Effector memory CD8-positive, alpha-beta T cell (primary cell): ENCODE measurements at regions not wholly inside any gene's neighbourhood (a gene's known extent, or its start where the extent isn't known, plus 50 kb on each side); places are given as distances from the start of the nearest gene placed in this dataset.

Experiments
- ATAC-seq: fragments of 150-1000 bp; cut with Tn5 transposase; replicated peaks from 2 replicates; pipeline ENCODE4 v1.10.0; 2021; ENCODE audit warnings: mild to moderate bottlenecking, moderate library complexity
- DNase-seq, 3 experiments: peaks; one replicate each; pipeline ENCODE4 v3.0.0; 2021
- H3K27ac Mint-ChIP-seq, 2 donors: one replicate each; pipeline ENCODE4 v1.8.0; 2022; ENCODE audit warnings: mild to moderate bottlenecking in 2 of 2, mixed read lengths in 2 of 2, moderate library complexity in 2 of 2
- H3K27me3 Mint-ChIP-seq, 2 donors: one replicate each; pipeline ENCODE4 v1.8.0; 2022; ENCODE audit warnings: mixed read lengths in 2 of 2
- H3K36me3 Mint-ChIP-seq: one replicate; pipeline ENCODE4 v1.8.0; 2022; ENCODE audit warnings: mild to moderate bottlenecking, moderate library complexity, mixed read lengths; ENCODE audit not compliant: insufficient read depth
- H3K4me1 Mint-ChIP-seq, 2 donors: one replicate each; pipeline ENCODE4 v1.8.0; 2022; ENCODE audit warnings: low read depth in 2 of 2, mixed read lengths in 2 of 2
- H3K4me3 Mint-ChIP-seq, 2 donors: one replicate each; pipeline ENCODE4 v1.8.0; 2022; ENCODE audit warnings: mild to moderate bottlenecking in 2 of 2, mixed read lengths in 2 of 2, moderate library complexity in 2 of 2
- H3K9me3 Mint-ChIP-seq, 2 donors: one replicate each; pipeline ENCODE4 v1.8.0; 2022; ENCODE audit warnings: mixed read lengths in 2 of 2

- H3K27ac Mint-ChIP-seq: no peak overlapping the region
- no peaks in the 10 kb centered on the region for H3K4me1 Mint-ChIP-seq
- no peaks in the 10 kb centered on the region for H3K36me3 Mint-ChIP-seq
- H3K27me3 Mint-ChIP-seq: no peaks in the 10 kb centered on the region
- no peak for DNase-seq
- no peak for ATAC-seq
- H3K9me3 Mint-ChIP-seq: peaks cover 5 to 12% of the 10 kb centered on the region in 2 donors
- H3K4me3 Mint-ChIP-seq: no peak overlapping the region
Measured at GRCh38 chr2:5854797-5855196, 162.6 kb downstream of the SOX11 start.

GRCh38 chr2:5867056-5867455, 174.9 kb downstream of the SOX11 start:
- H3K36me3 Mint-ChIP-seq: no peaks in the 10 kb centered on the region
- no peak overlapping the region for H3K27ac Mint-ChIP-seq
- H3K27me3 Mint-ChIP-seq: no peaks in the 10 kb centered on the region
- no peak for ATAC-seq
- H3K9me3 Mint-ChIP-seq: peaks cover 10 to 13% of the 10 kb centered on the region in 2 donors
- H3K4me3 Mint-ChIP-seq: no peak overlapping the region
- DNase-seq: no peak
- no peaks in the 10 kb centered on the region for H3K4me1 Mint-ChIP-seq

DNA sequence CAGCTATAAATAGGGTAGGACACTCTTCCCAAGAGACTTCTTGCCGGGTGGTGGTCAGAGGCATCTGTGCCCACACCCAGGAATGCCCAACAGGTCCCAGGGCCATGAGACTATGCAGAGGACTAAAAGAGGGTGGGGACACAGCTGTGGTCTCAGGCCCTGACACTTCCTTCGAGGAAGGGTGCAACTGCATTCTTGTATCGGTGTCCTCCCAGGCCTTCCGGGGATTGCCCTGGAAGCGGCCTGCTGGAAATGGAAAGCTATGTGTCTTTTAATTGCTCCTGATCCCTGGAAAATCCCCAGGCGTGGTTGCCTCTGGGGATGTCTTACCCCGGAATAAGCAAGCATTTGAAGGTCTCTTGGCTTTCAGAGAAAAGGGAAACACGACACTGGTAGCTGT, 176.7 kb downstream of the SOX11 start:
- Mint-ChIP-seq H3K27me3 (no peaks in the 10 kb centered on the region), H3K9me3 (peaks cover 13% of the 10 kb centered on the region in 2 donors), H3K36me3 (no peaks in the 10 kb centered on the region), H3K27ac (no peak overlapping the region), H3K4me1 (no peaks in the 10 kb centered on the region), H3K4me3 (no peak overlapping the region)
- DNase-seq (no peak), ATAC-seq (no peak)

DNA sequence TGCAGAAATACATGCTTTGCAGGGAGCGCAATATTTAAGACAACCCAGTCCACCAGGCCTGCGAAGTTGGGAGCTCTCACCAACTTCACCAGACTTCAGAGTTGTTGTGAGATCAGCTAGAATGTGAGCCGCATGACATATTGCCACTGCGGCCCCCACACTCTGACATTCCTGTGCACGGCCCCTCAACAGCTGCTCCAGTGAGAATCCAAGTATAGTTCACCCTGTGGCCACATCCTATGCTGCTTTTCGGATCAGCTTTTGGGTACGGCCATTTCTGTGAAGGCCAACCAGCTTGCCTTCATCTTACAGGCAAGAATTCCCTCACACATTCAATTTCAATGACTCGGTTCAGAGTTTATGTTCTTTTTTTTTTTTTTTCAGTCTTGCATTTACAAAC, 177.8 kb downstream of the SOX11 start:
- H3K27ac Mint-ChIP-seq: no peak overlapping the region
- no peaks in the 10 kb centered on the region for H3K4me1 Mint-ChIP-seq

GRCh38 chr2:5877360-5877759, 185.2 kb downstream of the SOX11 start:
- H3K4me3 Mint-ChIP-seq: no peak overlapping the region
- H3K4me1 Mint-ChIP-seq: no peaks in the 10 kb centered on the region
- ATAC-seq (no peak), DNase-seq (no peak)
- H3K36me3 Mint-ChIP-seq: no peaks in the 10 kb centered on the region
- H3K27me3 Mint-ChIP-seq: no peaks in the 10 kb centered on the region
- H3K27ac Mint-ChIP-seq: no peak overlapping the region
- H3K9me3 Mint-ChIP-seq: peaks cover 10 to 21% of the 10 kb centered on the region in 2 donors

More for the DNA sequence above, 177.8 kb downstream of the SOX11 start:
- no peak for ATAC-seq
- DNase-seq: no peak
- Mint-ChIP-seq H3K9me3 (peaks cover 7 to 9% of the 10 kb centered on the region in 2 donors), H3K36me3 (no peaks in the 10 kb centered on the region), H3K27me3 (no peaks in the 10 kb centered on the region), H3K4me3 (no peak overlapping the region)

DNA sequence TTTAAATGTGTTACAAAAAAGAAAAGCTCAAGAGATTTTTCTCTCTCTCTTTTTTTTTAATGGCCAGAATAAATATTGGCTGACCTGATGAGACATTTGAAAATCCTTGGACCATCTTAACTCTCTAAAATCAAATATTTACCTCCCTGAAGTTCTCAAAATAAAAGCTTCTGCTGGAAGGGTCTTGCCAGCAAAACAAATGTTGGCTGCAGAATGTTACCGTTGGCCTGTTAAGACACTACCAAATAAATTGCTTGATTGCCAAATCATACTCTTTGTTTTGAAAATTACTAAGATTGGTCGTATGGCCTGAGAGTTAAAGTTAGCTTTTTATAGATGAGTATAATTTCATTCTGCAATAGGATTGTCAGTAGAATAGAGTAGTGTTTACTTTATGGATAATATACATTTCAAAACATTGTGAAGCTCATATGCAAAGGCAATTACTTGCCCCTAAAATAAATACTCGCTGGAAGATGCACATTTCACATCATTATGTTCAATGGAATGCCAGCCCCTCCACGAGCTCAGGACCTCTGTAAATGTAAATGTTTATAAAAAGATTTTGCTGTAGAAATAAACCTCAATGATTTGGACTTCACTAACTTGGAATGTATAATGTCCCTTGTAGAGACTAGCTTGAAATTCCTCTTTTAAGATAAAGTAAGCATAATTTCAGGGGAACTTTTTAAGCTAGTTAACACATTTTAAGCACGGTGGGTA, 193.4 kb downstream of the SOX11 start:
- no peak for ATAC-seq
- Mint-ChIP-seq H3K4me1 (no peaks in the 10 kb centered on the region), H3K4me3 (no peak overlapping the region), H3K27ac (no peak overlapping the region), H3K9me3 (peaks cover 1 to 20% of the 10 kb centered on the region in 2 donors), H3K27me3 (no peaks in the 10 kb centered on the region), H3K36me3 (no peaks in the 10 kb centered on the region)
- DNase-seq: no peak

DNA sequence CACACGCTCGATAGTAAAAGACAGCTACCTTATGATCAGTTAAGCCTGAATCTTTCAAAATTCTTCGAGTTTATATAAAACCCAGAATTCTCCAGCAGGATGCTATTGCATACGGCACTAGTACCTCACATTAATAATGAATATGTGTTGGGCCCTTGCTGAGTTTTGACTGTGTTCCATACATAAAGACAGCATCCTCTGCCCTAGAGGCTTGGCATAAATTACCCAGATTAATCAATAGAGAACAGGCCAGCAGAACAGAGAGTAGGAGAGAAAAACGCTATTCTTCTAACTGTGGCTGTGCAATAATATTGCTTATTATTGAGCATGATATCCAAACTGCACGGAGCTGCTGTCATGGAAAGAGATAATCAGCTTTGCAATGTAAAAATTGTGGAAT, 194.3 kb downstream of the SOX11 start:
- Mint-ChIP-seq H3K4me3 (no peak overlapping the region), H3K27ac (no peak overlapping the region), H3K36me3 (no peaks in the 10 kb centered on the region), H3K4me1 (no peaks in the 10 kb centered on the region), H3K9me3 (peaks cover 1 to 15% of the 10 kb centered on the region in 2 donors), H3K27me3 (no peaks in the 10 kb centered on the region)
- no peak for DNase-seq
- ATAC-seq: no peak

- ATAC-seq (no peak), DNase-seq (no peak)
- Mint-ChIP-seq H3K27me3 (no peaks in the 10 kb centered on the region), H3K36me3 (no peaks in the 10 kb centered on the region), H3K9me3 (peaks cover 3 to 9% of the 10 kb centered on the region in 2 donors), H3K4me3 (no peak overlapping the region), H3K4me1 (no peaks in the 10 kb centered on the region), H3K27ac (no peak overlapping the region)
Measured at GRCh38 chr2:5888126-5888525, 195.9 kb downstream of the SOX11 start.

DNA sequence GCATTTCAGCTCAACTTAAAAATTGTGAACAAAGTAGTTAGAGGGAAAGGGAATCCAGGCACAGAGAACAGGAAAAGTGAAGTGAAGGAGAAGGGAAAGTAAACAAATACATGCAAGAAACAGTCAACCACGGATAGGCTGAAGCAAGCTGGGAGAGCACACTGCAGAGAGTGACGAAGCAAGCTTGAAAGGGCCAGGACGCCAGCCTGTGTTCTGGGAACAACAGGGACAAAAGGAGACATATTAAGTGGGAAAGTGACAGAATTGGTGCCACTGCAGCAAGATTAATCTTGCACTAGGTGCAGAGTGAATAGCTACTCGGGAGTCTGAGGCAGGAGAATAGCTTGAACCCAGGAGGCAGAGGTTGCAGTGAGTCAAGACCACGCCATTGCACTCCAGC, 197.3 kb downstream of the SOX11 start:
- Mint-ChIP-seq H3K27ac (no peak overlapping the region), H3K9me3 (peaks cover 6 to 16% of the 10 kb centered on the region in 2 donors), H3K4me3 (no peak overlapping the region), H3K27me3 (no peaks in the 10 kb centered on the region), H3K4me1 (no peaks in the 10 kb centered on the region), H3K36me3 (no peaks in the 10 kb centered on the region)
- ATAC-seq (no peak), DNase-seq (no peak)

GRCh38 chr2:5894355-5894754, 202.2 kb downstream of the SOX11 start:
- Mint-ChIP-seq H3K9me3 (peaks cover 6 to 24% of the 10 kb centered on the region in 2 donors), H3K4me3 (no peak overlapping the region), H3K36me3 (no peaks in the 10 kb centered on the region), H3K4me1 (no peaks in the 10 kb centered on the region), H3K27ac (no peak overlapping the region), H3K27me3 (no peaks in the 10 kb centered on the region)
- DNase-seq: no peak
- no peak for ATAC-seq

GRCh38 chr2:5895284-5895683, 203.1 kb downstream of the SOX11 start:
- Mint-ChIP-seq H3K4me1 (no peaks in the 10 kb centered on the region), H3K9me3 (peaks cover 6 to 20% of the 10 kb centered on the region in 2 donors), H3K27me3 (no peaks in the 10 kb centered on the region), H3K36me3 (no peaks in the 10 kb centered on the region), H3K27ac (no peak overlapping the region), H3K4me3 (no peak overlapping the region)
- ATAC-seq (no peak), DNase-seq (no peak)

DNA sequence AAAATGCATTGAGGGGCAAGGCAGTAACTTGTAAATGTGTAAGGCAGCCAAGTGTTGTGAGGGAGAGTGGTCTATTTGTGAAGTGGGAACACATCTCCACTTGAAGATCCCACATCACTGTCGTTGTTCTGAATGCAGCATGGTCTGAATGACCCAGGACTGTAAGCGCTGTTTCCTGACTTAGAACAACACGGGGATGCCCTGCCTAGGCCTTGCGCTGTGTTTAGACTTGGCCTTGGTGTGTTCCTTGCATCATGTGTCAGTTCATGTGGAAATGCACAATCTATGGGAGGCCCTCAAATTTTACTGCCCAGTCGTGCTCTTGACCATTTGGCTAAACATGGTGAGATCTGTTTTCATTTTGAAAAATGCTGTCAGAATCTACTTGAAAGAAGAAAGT, 205.1 kb downstream of the SOX11 start:
- ATAC-seq (no peak), DNase-seq (no peak)
- no peak overlapping the region for H3K27ac Mint-ChIP-seq
- no peaks in the 10 kb centered on the region for H3K4me1 Mint-ChIP-seq
- H3K27me3 Mint-ChIP-seq: no peaks in the 10 kb centered on the region
- H3K9me3 Mint-ChIP-seq: peaks cover 6 to 20% of the 10 kb centered on the region in 2 donors
- no peak overlapping the region for H3K4me3 Mint-ChIP-seq
- H3K36me3 Mint-ChIP-seq: no peaks in the 10 kb centered on the region

- H3K9me3 Mint-ChIP-seq: peaks cover 0 to 13% of the 10 kb centered on the region in 2 donors
- H3K27ac Mint-ChIP-seq: no peak overlapping the region
- H3K4me1 Mint-ChIP-seq: no peaks in the 10 kb centered on the region
- no peak overlapping the region for H3K4me3 Mint-ChIP-seq
- H3K27me3 Mint-ChIP-seq: no peaks in the 10 kb centered on the region
- no peaks in the 10 kb centered on the region for H3K36me3 Mint-ChIP-seq
- ATAC-seq (no peak), DNase-seq (no peak)
Measured at GRCh38 chr2:5898667-5899066, 206.5 kb downstream of the SOX11 start.

GRCh38 chr2:5905661-5906060, 213.5 kb downstream of the SOX11 start:
- no peaks in the 10 kb centered on the region for H3K36me3 Mint-ChIP-seq
- DNase-seq (no peak), ATAC-seq (no peak)
- no peaks in the 10 kb centered on the region for H3K4me1 Mint-ChIP-seq
- no peaks in the 10 kb centered on the region for H3K27me3 Mint-ChIP-seq
- peaks cover 5 to 7% of the 10 kb centered on the region in 2 donors for H3K9me3 Mint-ChIP-seq
- H3K4me3 Mint-ChIP-seq: no peak overlapping the region
- H3K27ac Mint-ChIP-seq: no peak overlapping the region
